H9 (cell line): ENCODE measurements at regions not wholly inside any gene's neighbourhood (a gene's known extent, or its start where the extent isn't known, plus 50 kb on each side); places are given as distances from the start of the nearest gene placed in this dataset.
A peak's percentile ranks its signal among the peaks of the same experiment; 100 is the strongest.

Experiments used
- DNase-seq: peaks from one replicate; pipeline ENCODE4 v3.0.0-alpha.2; 2017
- H2AFZ ChIP-seq: one replicate; pipeline ENCODE4 v1.6.1; 2013; ENCODE audit warnings: mild to moderate bottlenecking, low read length, control low read depth, moderate library complexity
- H2AK5ac ChIP-seq: 2 replicates; pipeline ENCODE4 v1.6.1; 2013; ENCODE audit warnings: low read length, control low read depth, mixed read lengths; ENCODE audit not compliant: insufficient read length
- H2BK120ac ChIP-seq: one replicate; pipeline ENCODE4 v1.6.1; 2013; ENCODE audit warnings: low read depth, mild to moderate bottlenecking, low read length, control low read depth, inconsistent platforms; ENCODE audit not compliant: poor library complexity, severe bottlenecking
- H2BK12ac ChIP-seq: 2 replicates; pipeline ENCODE4 v1.6.1; 2013; ENCODE audit warnings: low read length, control low read depth, mixed read lengths, low read depth; ENCODE audit not compliant: insufficient read length
- H2BK15ac ChIP-seq: 2 replicates; pipeline ENCODE4 v1.6.1; 2013; ENCODE audit warnings: low read depth, low read length, control low read depth
- H2BK20ac ChIP-seq: one replicate; pipeline ENCODE4 v1.6.1; 2013; ENCODE audit warnings: low read depth, mild to moderate bottlenecking, low read length, control low read depth, inconsistent platforms; ENCODE audit not compliant: poor library complexity, severe bottlenecking
- H2BK5ac ChIP-seq: 2 replicates; pipeline ENCODE4 v1.6.1; 2013; ENCODE audit warnings: low read length, control low read depth, mixed read lengths; ENCODE audit not compliant: insufficient read length
- H3K14ac ChIP-seq: 2 replicates; pipeline ENCODE4 v1.6.1; 2013; ENCODE audit warnings: low read length, control low read depth; ENCODE audit not compliant: insufficient read depth
- H3K18ac ChIP-seq: 2 replicates; pipeline ENCODE4 v1.6.1; 2013; ENCODE audit warnings: low read depth, mild to moderate bottlenecking, mixed read lengths, low read length, control low read depth; ENCODE audit not compliant: insufficient read length
- H3K23ac ChIP-seq: 2 replicates; pipeline ENCODE4 v1.6.1; 2013; ENCODE audit warnings: low read length, control low read depth, mixed read lengths, low read depth; ENCODE audit not compliant: insufficient read length
- H3K23me2 ChIP-seq: 2 replicates; pipeline ENCODE4 v1.6.1; 2013; ENCODE audit warnings: low read depth, mild to moderate bottlenecking, mixed read lengths, low read length, control low read depth; ENCODE audit not compliant: insufficient read length, poor library complexity, severe bottlenecking
- H3K27ac ChIP-seq: 2 replicates; pipeline ENCODE4 v1.5.1; 2013; ENCODE audit warnings: low read length, control low read depth, mixed read lengths, low read depth; ENCODE audit not compliant: insufficient read length
- H3K27me3 ChIP-seq: 2 replicates; pipeline ENCODE4 v1.6.1; 2013; ENCODE audit warnings: low read length, control low read depth, inconsistent platforms; ENCODE audit not compliant: insufficient read depth
- H3K4ac ChIP-seq: 2 replicates; pipeline ENCODE4 v1.6.1; 2013; ENCODE audit warnings: low read depth, mild to moderate bottlenecking, control low read depth, inconsistent platforms, low read length, moderate library complexity
- H3K4me1 ChIP-seq: 2 replicates; pipeline ENCODE4 v1.6.1; 2013; ENCODE audit warnings: low read length, control low read depth, inconsistent platforms; ENCODE audit not compliant: insufficient read depth
- H3K4me2 ChIP-seq: 2 replicates; pipeline ENCODE4 v1.6.1; 2013; ENCODE audit warnings: low read length, control low read depth, mixed read lengths; ENCODE audit not compliant: insufficient read length, insufficient read depth
- H3K56ac ChIP-seq: 2 replicates; pipeline ENCODE4 v1.6.1; 2013; ENCODE audit warnings: low read depth, mild to moderate bottlenecking, mixed read lengths, low read length, control low read depth; ENCODE audit not compliant: insufficient read length
- H3K79me1 ChIP-seq: 2 replicates; pipeline ENCODE4 v1.6.1; 2013; ENCODE audit warnings: low read depth, mild to moderate bottlenecking, moderate library complexity, low read length, control low read depth, inconsistent platforms; ENCODE audit not compliant: insufficient read depth, poor library complexity, severe bottlenecking
- H3K79me2 ChIP-seq: 2 replicates; pipeline ENCODE4 v1.6.1; 2013; ENCODE audit warnings: low read length, control low read depth, inconsistent platforms; ENCODE audit not compliant: insufficient read depth
- H3K9ac ChIP-seq: 2 replicates; pipeline ENCODE4 v1.6.1; 2013; ENCODE audit warnings: low read length, control low read depth, mixed read lengths; ENCODE audit not compliant: insufficient read length; ENCODE audit errors: extremely low read depth
- H3K9me3 ChIP-seq: one replicate; pipeline ENCODE4 v1.6.1; 2013; ENCODE audit warnings: low read depth, low read length, inconsistent platforms; ENCODE audit not compliant: control insufficient read depth
- H3T11ph ChIP-seq: one replicate; pipeline ENCODE4 v1.6.1; 2013; ENCODE audit warnings: mild to moderate bottlenecking, low read length, control low read depth, inconsistent platforms
- H4K20me1 ChIP-seq: one replicate; pipeline ENCODE4 v1.6.1; 2013; ENCODE audit not compliant: control insufficient read depth, insufficient read length, insufficient read depth
- H4K5ac ChIP-seq: 2 replicates; pipeline ENCODE4 v1.6.1; 2013; ENCODE audit warnings: low read depth, mild to moderate bottlenecking, mixed read lengths, low read length, control low read depth; ENCODE audit not compliant: insufficient read length
- H4K8ac ChIP-seq: replicated peaks from 2 replicates; pipeline ENCODE4 v1.6.1; 2013; ENCODE audit warnings: low read length, control low read depth, mixed read lengths, low read depth; ENCODE audit not compliant: insufficient read length
- H4K91ac ChIP-seq: 2 replicates; pipeline ENCODE4 v1.6.1; 2013; ENCODE audit warnings: low read depth, mild to moderate bottlenecking, moderate library complexity, mixed read lengths, low read length, control low read depth; ENCODE audit not compliant: insufficient read length
- H3K27ac Mint-ChIP-seq, 3 experiments: 2 replicates in 2 of 3; 3 replicates in 1 of 3; pipeline ENCODE4 v1.8.0; 2020 to 2021; ENCODE audit warnings: mixed read lengths in 3 of 3, mild to moderate bottlenecking in 1 of 3, moderate library complexity in 1 of 3
- H3K27me3 Mint-ChIP-seq: 2 replicates; pipeline ENCODE4 v1.8.0; 2021; ENCODE audit warnings: low read depth, mild to moderate bottlenecking, moderate library complexity, mixed read lengths
- H3K36me3 Mint-ChIP-seq, 3 experiments: 2 replicates in 2 of 3; 3 replicates in 1 of 3; pipeline ENCODE4 v1.8.0; 2020 to 2021; ENCODE audit warnings: low read depth in 3 of 3, mixed read lengths in 3 of 3; ENCODE audit not compliant: insufficient read depth in 1 of 3
- H3K4me1 Mint-ChIP-seq, 2 experiments: 2 replicates each; pipeline ENCODE4 v1.8.0; 2020; ENCODE audit warnings: mixed read lengths in 2 of 2
- H3K4me3 Mint-ChIP-seq, 2 experiments: 2 replicates in 1 of 2; 3 replicates in 1 of 2; pipeline ENCODE4 v1.8.0; 2020 to 2021; ENCODE audit warnings: mild to moderate bottlenecking in 2 of 2, mixed read lengths in 2 of 2, moderate library complexity in 1 of 2
- H3K9me3 Mint-ChIP-seq, 2 experiments: 2 replicates in 1 of 2; 3 replicates in 1 of 2; pipeline ENCODE4 v1.8.0; 2020; ENCODE audit warnings: mild to moderate bottlenecking in 2 of 2, mixed read lengths in 2 of 2, moderate library complexity in 1 of 2
- WGBS: extraction: QIAGEN DNeasy Blood & Tissue Kit; methylation state at CpG from one replicate; pipeline ENCODE4 v1.1.7; 2013; ENCODE audit warnings: missing lambda C conversion rate, low lambda C conversion rate, mixed read lengths; ENCODE audit not compliant: insufficient read length; ENCODE audit errors: extremely low coverage; 5-methylcytosine and 5-hydroxymethylcytosine counted together
- TF ChIP-seq, protein P1 (sequence below): fragments of 200-600 bp; sonication (generic); conservative IDR thresholded peaks from 3 replicates; pipeline ENCODE4 v1.8.0; 2021; ENCODE audit warnings: antibody characterized with exemption, mild to moderate bottlenecking

- Histone ChIP-seq H2BK20ac (no peak overlapping the region), H4K5ac (no peak overlapping the region), H3K27me3 (no peaks in the 10 kb centered on the region), H3K4me1 (peaks cover 2% of the 10 kb centered on the region; the same call in 1 of the 2 replicates), H3K79me1 (no peaks in the 10 kb centered on the region), H4K8ac (no peak overlapping the region), H3K23me2 (no peaks in the 10 kb centered on the region), H2AK5ac (no peak overlapping the region), H3K9ac (no peak overlapping the region), H3K9me3 (no peaks in the 10 kb centered on the region), H3K56ac (no peak overlapping the region), H2BK12ac (no peak overlapping the region), H2BK5ac (no peak overlapping the region), H3K4me2 (no peak overlapping the region), H3T11ph (no peak overlapping the region), H2AFZ (no peak overlapping the region), H3K4ac (no peak overlapping the region), H3K23ac (no peak overlapping the region), H3K27ac (no peak overlapping the region), H4K91ac (no peak overlapping the region), H3K79me2 (no peaks in the 10 kb centered on the region), H4K20me1 (no peaks in the 10 kb centered on the region), H2BK15ac (no peak overlapping the region), H2BK120ac (no peak overlapping the region), H3K14ac (no peak overlapping the region), H3K18ac (no peak overlapping the region)
- H3K9me3 Mint-ChIP-seq: peaks cover 13% of the 10 kb centered on the region in 2 experiments
- whole genome bisulfite sequencing: no CpG with 5 or more reads among the region's 7 CpGs
- TF ChIP-seq, protein P1, sequence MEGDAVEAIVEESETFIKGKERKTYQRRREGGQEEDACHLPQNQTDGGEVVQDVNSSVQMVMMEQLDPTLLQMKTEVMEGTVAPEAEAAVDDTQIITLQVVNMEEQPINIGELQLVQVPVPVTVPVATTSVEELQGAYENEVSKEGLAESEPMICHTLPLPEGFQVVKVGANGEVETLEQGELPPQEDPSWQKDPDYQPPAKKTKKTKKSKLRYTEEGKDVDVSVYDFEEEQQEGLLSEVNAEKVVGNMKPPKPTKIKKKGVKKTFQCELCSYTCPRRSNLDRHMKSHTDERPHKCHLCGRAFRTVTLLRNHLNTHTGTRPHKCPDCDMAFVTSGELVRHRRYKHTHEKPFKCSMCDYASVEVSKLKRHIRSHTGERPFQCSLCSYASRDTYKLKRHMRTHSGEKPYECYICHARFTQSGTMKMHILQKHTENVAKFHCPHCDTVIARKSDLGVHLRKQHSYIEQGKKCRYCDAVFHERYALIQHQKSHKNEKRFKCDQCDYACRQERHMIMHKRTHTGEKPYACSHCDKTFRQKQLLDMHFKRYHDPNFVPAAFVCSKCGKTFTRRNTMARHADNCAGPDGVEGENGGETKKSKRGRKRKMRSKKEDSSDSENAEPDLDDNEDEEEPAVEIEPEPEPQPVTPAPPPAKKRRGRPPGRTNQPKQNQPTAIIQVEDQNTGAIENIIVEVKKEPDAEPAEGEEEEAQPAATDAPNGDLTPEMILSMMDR: peak; percentile 82
- no peak overlapping the region for H3K27ac Mint-ChIP-seq
- peaks cover 5 to 12% (median 6%) of the 10 kb centered on the region in 3 experiments for H3K36me3 Mint-ChIP-seq
- peaks cover 5% of the 10 kb centered on the region; the same call in 1 of the 2 replicates for H3K27me3 Mint-ChIP-seq
- peak; percentile 60 for DNase-seq
- H3K4me3 Mint-ChIP-seq: no peak overlapping the region
- H3K4me1 Mint-ChIP-seq: peaks cover 24 to 29% of the 10 kb centered on the region in 2 experiments
These were observed 104.0 kb upstream of the OLIG2 start for GRCh38 chr21:32921632-32922230.
